ENCODE measurements at regions not wholly inside any gene's neighbourhood (a gene's known extent, or its start where the extent isn't known, plus 50 kb on each side); places are given as distances from the start of the nearest gene placed in this dataset.
"Not testable (repeated sequence)": the region's sequence is repeated elsewhere in the genome, so short reads cannot be mapped to it uniquely, and the experiment has no call there.

GRCh38 chr13:40053401-40053800 lies 397.9 kb downstream of the COG6 start:
- TF ChIP-seq POLR2A (IDR thresholded peaks at IDR 0.05; ENCODE audit: low read length) = no peak
- no peak for TF ChIP-seq GATA1 (IDR thresholded peaks at IDR 0.05; ENCODE audit: low read depth, low read length)
- no peak for DNase-seq

GRCh38 chr13:40054422-40054821 lies 399.0 kb downstream of the COG6 start:
- DNase-seq = not testable (repeated sequence)

DNA sequence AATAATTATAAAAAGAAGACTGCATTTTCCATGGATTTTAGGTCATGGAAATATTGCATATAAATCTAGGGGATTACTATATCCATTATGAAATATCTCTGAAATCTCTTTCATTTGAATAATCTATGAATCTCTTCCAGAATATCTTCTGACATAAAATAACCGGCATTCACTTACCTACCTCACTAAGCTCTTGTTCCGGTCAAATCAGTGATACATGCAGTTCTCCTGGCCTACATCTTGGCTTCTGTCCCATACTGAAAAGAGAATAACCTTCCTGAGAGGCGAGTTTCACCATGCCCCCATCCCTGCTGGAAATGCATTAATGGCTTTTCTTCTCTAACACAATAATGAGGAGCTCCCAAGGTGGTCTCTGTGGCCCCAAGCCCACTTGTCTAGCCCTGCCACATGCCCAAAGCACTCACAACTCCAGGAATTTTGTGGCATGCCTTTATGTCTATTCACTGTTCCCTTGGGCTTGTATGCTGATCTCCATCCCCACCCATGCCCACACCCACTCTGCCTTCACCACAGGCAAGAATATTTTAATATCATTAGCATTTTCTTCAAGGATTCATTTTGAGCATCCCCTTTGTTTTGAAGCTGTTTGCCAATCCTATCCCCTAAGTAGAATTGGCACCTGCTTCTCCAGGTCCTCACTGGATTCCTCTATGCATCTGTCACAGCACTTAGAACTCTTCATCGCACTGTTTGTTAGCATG lies 401.6 kb downstream of the COG6 start:
- TF ChIP-seq POLR2A (IDR thresholded peaks at IDR 0.05; ENCODE audit: low read length) (no peak), GATA1 (IDR thresholded peaks at IDR 0.05; ENCODE audit: low read depth, low read length) (no peak)
- DNase-seq = no peak

DNA sequence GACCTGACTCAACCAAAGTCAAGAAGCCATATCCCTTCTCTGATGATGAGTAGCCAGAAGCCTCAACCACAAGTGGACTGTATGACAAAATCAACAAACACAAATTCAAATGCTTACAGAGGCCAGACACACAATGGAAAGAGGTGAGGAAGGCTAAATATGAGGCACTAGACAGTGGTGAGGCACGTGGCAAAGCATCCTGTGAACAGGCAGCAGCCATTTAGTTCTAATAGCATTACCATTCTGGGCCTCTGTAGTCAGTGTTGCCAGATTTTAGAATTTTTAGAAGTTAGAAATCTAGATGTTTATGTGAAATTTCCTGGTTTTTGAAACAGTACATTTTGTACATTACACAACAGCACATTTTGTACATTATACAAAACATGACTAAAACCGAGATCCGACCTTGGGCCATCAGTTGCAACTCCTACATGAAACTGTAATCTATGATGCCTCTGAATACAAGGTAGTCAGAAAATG lies 403.3 kb downstream of the COG6 start:
- no peak for DNase-seq

DNA sequence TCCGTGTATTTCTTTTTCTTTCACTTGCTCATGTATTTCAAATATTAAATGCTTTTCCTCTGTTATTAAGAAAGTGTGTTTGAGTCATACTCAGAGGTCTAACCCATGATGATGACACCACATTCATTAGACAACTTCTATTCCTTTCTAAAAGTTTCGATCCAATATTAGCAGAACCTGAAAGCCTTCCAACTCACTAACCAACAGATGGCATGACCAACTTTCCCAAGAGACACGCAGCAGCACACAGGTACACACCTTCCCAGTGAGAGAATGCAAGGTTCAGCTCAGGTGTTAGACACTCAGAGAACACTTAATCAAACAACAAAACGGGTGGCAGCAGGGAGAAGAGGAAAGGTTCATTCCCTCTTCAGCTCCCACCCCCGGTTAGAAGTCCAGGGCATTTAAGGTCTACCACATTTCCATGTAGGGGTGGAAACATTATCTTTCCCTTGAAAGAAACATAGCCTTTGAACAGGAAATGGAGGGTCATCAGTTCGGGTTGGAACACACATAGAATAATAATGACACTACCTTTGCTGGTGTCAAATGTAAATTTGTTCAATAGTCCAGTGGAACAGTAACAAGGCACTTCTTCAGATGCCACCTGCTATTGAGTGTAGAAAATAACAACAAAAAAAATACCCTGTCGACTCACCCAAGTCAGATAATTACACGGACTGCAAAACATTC lies 404.2 kb downstream of the COG6 start:
- no peak for DNase-seq
- no peak for TF ChIP-seq POLR2A (IDR thresholded peaks at IDR 0.05; ENCODE audit: low read length)
- no peak for TF ChIP-seq GATA1 (IDR thresholded peaks at IDR 0.05; ENCODE audit: low read depth, low read length)

More for the DNA sequence above, 403.3 kb downstream of the COG6 start:
- TF ChIP-seq POLR2A (IDR thresholded peaks at IDR 0.05; ENCODE audit: low read length) (no peak), GATA1 (IDR thresholded peaks at IDR 0.05; ENCODE audit: low read depth, low read length) (no peak)

- no peak for DNase-seq
- no peak for TF ChIP-seq POLR2A (IDR thresholded peaks at IDR 0.05; ENCODE audit: low read length)
- TF ChIP-seq GATA1 (IDR thresholded peaks at IDR 0.05; ENCODE audit: low read depth, low read length) = no peak
Observed at GRCh38 chr13:40060296-40061007, 405.0 kb downstream of the COG6 start.

GRCh38 chr13:40061466-40062450 lies 406.3 kb downstream of the COG6 start:
- no peak for TF ChIP-seq POLR2A (IDR thresholded peaks at IDR 0.05; ENCODE audit: low read length)
- no peak for TF ChIP-seq GATA1 (IDR thresholded peaks at IDR 0.05; ENCODE audit: low read depth, low read length)
- no peak for DNase-seq

GRCh38 chr13:40063278-40063698 lies 407.8 kb downstream of the COG6 start:
- TF ChIP-seq GATA1 (IDR thresholded peaks at IDR 0.05; ENCODE audit: low read depth, low read length) (no peak), POLR2A (IDR thresholded peaks at IDR 0.05; ENCODE audit: low read length) (no peak)
- no peak for DNase-seq

- TF ChIP-seq POLR2A (IDR thresholded peaks at IDR 0.05; ENCODE audit: low read length) = no peak
- DNase-seq = no peak
Observed at GRCh38 chr13:40063703-40064102, 408.2 kb downstream of the COG6 start.

DNA sequence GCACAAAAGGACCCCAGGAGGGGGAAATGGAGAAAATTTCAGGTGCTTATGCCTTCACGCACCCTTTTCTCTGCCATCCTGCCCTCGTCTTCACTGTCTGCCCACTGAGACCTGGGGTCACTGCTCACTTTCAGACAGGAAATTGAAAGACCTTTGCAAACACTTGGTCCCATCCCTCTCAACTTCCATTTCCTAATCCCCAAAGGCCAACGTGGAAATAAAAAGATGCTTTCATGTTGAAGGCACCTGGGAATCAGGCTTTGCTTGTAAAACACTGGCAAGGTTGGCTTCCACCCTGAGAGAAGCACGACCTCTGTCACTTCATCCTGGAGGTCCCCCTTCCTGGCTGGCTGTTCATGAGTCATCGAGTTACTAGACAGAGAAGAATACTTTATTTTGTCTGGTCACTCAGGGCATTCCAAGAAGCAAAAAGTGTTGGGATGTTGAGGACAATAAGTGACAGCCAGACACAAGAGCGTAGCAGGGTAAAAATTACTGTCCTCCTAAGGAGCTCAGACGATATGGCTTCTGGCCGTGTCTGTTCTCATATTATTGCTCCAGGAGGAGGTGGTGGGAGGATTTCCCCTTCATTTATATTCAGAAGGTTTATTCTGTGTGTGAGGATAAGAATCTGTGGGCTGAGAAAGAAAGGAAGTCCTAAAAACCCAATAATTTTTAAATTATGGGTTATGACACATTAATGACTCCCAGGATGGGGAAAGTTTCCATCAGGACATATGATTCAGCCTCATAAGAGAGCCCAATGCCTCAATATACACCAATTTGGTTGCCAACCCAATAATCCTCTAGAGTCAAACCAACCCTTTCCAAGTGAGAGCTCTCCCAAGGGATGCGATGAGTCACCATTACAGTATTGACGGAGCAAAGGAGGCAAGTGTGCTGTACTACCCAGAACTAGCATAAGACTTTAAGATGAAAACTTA lies 409.0 kb downstream of the COG6 start:
- TF ChIP-seq GATA1 (IDR thresholded peaks at IDR 0.05; ENCODE audit: low read depth, low read length) = no peak
- TF ChIP-seq POLR2A (IDR thresholded peaks at IDR 0.05; ENCODE audit: low read length) = no peak
- no peak for DNase-seq

GRCh38 chr13:40069173-40070044 lies 413.9 kb downstream of the COG6 start:
- TF ChIP-seq POLR2A (IDR thresholded peaks at IDR 0.05; ENCODE audit: low read length) (no peak), GATA1 (IDR thresholded peaks at IDR 0.05; ENCODE audit: low read depth, low read length) (no peak)
- peak; percentile 45 to 71 for DNase-seq

DNA sequence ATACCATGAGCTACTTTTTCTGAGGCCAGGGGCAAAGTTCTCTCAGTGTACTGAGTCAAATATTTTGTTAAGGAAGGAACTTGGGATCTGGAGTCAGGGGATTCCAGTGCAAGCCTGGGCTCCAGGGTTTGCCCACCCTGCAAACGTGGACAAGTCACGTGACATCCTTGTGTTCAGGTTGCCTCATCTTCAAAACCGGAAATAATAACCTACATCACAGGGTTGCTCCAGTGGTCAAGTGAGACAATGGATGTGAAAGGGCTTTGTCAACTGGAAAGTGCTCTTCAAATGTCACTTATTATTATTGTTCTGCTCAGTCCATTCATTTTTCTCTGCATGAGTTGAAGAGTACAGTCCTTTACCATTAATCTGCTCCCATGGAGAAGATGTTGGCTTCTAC lies 414.9 kb downstream of the COG6 start:
- TF ChIP-seq GATA1 (IDR thresholded peaks at IDR 0.05; ENCODE audit: low read depth, low read length) (no peak), POLR2A (IDR thresholded peaks at IDR 0.05; ENCODE audit: low read length) (no peak)
- DNase-seq = no peak

All from erythroblast (primary cell).